ENCODE measurements at regions not wholly inside any gene's neighbourhood (a gene's known extent, or its start where the extent isn't known, plus 50 kb on each side); places are given as distances from the start of the nearest gene placed in this dataset.

- TF ChIP-seq CTCF (IDR thresholded peaks at IDR 0.05; ENCODE audit: low read depth, low read length): no peak
- no peak for TF ChIP-seq EZH2phosphoT487 (IDR thresholded peaks at IDR 0.05; ENCODE audit: low read depth)
Measured at GRCh38 chr6:155882527-155883333, 427.1 kb upstream of the NOX3 start.
